Central memory CD8-positive, alpha-beta T cell (primary cell): ENCODE measurements at regions not wholly inside any gene's neighbourhood (a gene's known extent, or its start where the extent isn't known, plus 50 kb on each side); places are given as distances from the start of the nearest gene placed in this dataset.

Source experiments
- ATAC-seq: fragments of 150-1000 bp; cut with Tn5 transposase; replicated peaks from 2 replicates; pipeline ENCODE4 v1.10.0; 2022; ENCODE audit warnings: mild to moderate bottlenecking, moderate FRiP score, moderate number of reproducible peaks; ENCODE audit not compliant: poor library complexity, severe bottlenecking; ENCODE audit errors: extremely low read depth
- DNase-seq, 2 donors: peaks; one replicate each; pipeline ENCODE4 v3.0.0; 2021; ENCODE audit warnings: low spot score in 2 of 2
- H3K27ac Mint-ChIP-seq: one replicate; pipeline ENCODE4 v1.8.0; 2022; ENCODE audit warnings: low read depth, mild to moderate bottlenecking, moderate library complexity, mixed read lengths
- H3K27me3 Mint-ChIP-seq: one replicate; pipeline ENCODE4 v1.8.0; 2022; ENCODE audit warnings: mixed read lengths
- H3K36me3 Mint-ChIP-seq: one replicate; pipeline ENCODE4 v1.8.0; 2022; ENCODE audit warnings: mild to moderate bottlenecking, moderate library complexity, mixed read lengths; ENCODE audit not compliant: insufficient read depth
- H3K4me1 Mint-ChIP-seq: one replicate; pipeline ENCODE4 v1.8.0; 2022; ENCODE audit warnings: mixed read lengths
- H3K4me3 Mint-ChIP-seq: one replicate; pipeline ENCODE4 v1.8.0; 2022; ENCODE audit warnings: mild to moderate bottlenecking, moderate library complexity, mixed read lengths
- H3K9me3 Mint-ChIP-seq: one replicate; pipeline ENCODE4 v1.8.0; 2022; ENCODE audit warnings: mixed read lengths

GRCh38 chr2:51472300-51472699, 440.4 kb upstream of the NRXN1 start:
- Mint-ChIP-seq H3K4me3 (no peak overlapping the region), H3K27ac (no peak overlapping the region), H3K4me1 (no peaks in the 10 kb centered on the region), H3K9me3 (peaks cover 36% of the 10 kb centered on the region), H3K36me3 (no peaks in the 10 kb centered on the region), H3K27me3 (no peaks in the 10 kb centered on the region)
- ATAC-seq (no peak), DNase-seq (no peak)

DNA sequence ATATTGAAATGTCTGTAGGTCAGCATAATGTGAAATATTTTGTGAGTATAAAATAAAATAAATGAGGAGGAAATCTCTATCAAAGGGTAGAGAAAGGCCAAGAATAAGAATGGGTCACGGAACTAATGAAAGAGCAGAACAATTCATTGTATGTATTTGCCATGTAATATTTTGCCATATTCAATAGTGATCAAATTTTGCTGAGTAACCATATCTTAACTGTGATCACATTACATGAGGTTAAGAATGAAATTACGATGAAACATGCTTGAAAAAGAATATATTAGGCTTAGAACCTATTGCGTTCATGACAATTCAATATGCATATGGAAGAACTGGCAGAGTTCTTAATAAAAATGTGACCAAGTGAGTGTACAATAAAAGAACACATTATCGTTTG, 437.2 kb upstream of the NRXN1 start:
- Mint-ChIP-seq H3K36me3 (no peaks in the 10 kb centered on the region), H3K27ac (no peak overlapping the region), H3K9me3 (peaks cover 33% of the 10 kb centered on the region), H3K4me1 (no peaks in the 10 kb centered on the region), H3K4me3 (no peak overlapping the region), H3K27me3 (no peaks in the 10 kb centered on the region)
- DNase-seq: no peak
- no peak for ATAC-seq

GRCh38 chr2:51465326-51465725, 433.4 kb upstream of the NRXN1 start:
- H3K4me3 Mint-ChIP-seq: no peak overlapping the region
- H3K27me3 Mint-ChIP-seq: no peaks in the 10 kb centered on the region
- no peaks in the 10 kb centered on the region for H3K4me1 Mint-ChIP-seq
- no peak for ATAC-seq
- H3K36me3 Mint-ChIP-seq: no peaks in the 10 kb centered on the region
- peaks cover 18% of the 10 kb centered on the region for H3K9me3 Mint-ChIP-seq
- no peak for DNase-seq
- no peak overlapping the region for H3K27ac Mint-ChIP-seq

DNA sequence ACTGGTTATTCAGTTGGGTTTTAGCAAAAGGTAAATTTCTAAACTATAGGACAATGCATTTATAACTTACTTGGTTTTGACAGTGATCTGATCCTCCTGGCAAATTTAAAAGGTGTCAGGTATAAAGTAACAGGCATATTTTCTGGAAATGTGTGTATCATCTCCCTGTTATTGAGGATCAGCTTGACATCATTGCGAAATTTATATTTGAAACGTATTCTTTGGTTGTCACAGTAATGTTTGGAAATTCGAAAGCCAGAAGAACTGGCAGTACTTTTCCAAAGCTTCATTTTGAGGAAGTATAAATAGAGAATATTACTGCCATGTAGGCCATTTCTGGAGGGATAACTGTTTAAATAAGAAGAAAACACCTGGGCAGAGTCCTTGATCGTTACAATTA, 422.2 kb upstream of the NRXN1 start:
- Mint-ChIP-seq H3K4me1 (no peaks in the 10 kb centered on the region), H3K4me3 (no peak overlapping the region), H3K9me3 (peaks cover 16% of the 10 kb centered on the region), H3K27ac (no peak overlapping the region), H3K36me3 (no peaks in the 10 kb centered on the region), H3K27me3 (no peaks in the 10 kb centered on the region)
- no peak for DNase-seq
- ATAC-seq: no peak

GRCh38 chr2:51448911-51449310, 417.0 kb upstream of the NRXN1 start:
- H3K9me3 Mint-ChIP-seq: peaks cover 21% of the 10 kb centered on the region
- ATAC-seq (no peak), DNase-seq (no peak)
- H3K4me3 Mint-ChIP-seq: no peak overlapping the region
- no peaks in the 10 kb centered on the region for H3K36me3 Mint-ChIP-seq
- H3K27me3 Mint-ChIP-seq: no peaks in the 10 kb centered on the region
- H3K4me1 Mint-ChIP-seq: no peaks in the 10 kb centered on the region
- no peak overlapping the region for H3K27ac Mint-ChIP-seq

DNA sequence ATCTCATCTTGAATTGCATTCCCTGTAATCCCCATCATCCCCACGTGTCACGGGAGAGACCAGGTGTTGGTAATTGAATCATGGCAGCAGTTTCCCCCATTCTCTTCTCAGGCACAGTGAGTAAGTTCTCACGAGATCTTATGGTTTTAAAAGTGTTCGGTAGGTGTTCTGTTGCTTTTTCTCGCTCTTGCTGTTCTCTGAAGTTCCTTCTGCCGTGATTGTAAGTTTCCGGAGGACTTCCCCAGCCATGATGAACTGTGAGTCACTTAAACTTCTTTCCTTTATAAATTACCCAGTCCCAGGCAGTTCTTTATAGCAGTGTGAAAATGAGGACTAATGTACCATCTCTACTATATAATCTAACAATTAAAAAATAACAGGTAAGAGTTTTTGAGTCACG, 409.9 kb upstream of the NRXN1 start:
- ATAC-seq: no peak
- Mint-ChIP-seq H3K9me3 (peaks cover 3% of the 10 kb centered on the region), H3K36me3 (no peaks in the 10 kb centered on the region), H3K4me3 (no peak overlapping the region), H3K27me3 (no peaks in the 10 kb centered on the region), H3K4me1 (no peaks in the 10 kb centered on the region), H3K27ac (no peak overlapping the region)
- no peak for DNase-seq

- H3K27me3 Mint-ChIP-seq: no peaks in the 10 kb centered on the region
- no peak for ATAC-seq
Observed at GRCh38 chr2:51424418-51424817, 392.5 kb upstream of the NRXN1 start.

DNA sequence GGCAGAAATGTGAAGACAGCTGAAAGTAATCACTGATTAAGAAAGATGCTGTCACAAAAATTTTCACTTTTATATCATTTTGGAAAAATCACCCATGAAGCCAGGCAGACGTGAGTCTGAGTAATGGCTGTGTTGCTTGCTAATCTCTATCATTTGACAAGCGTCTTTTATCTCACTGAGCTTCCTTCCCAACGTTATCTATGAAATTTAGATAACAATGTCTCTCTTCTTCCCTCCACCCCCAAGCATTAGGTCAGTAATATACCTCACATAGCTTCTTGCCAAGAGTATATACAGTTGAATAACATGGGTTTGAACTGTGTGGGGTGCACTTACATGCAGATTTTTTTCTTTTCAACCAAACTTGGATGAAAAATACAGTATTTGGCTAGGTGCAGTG, 388.6 kb upstream of the NRXN1 start:
- Mint-ChIP-seq H3K4me1 (no peaks in the 10 kb centered on the region), H3K4me3 (no peak overlapping the region), H3K27me3 (no peaks in the 10 kb centered on the region), H3K9me3 (peaks cover 16% of the 10 kb centered on the region), H3K36me3 (peaks cover 3% of the 10 kb centered on the region), H3K27ac (no peak overlapping the region)
- DNase-seq: no peak
- no peak for ATAC-seq

More at GRCh38 chr2:51424418-51424817, 392.5 kb upstream of the NRXN1 start:
- H3K9me3 Mint-ChIP-seq: peaks cover 27% of the 10 kb centered on the region
- no peak overlapping the region for H3K4me3 Mint-ChIP-seq
- no peak overlapping the region for H3K27ac Mint-ChIP-seq
- no peak for DNase-seq
- peaks cover 1% of the 10 kb centered on the region for H3K36me3 Mint-ChIP-seq
- H3K4me1 Mint-ChIP-seq: no peaks in the 10 kb centered on the region

DNA sequence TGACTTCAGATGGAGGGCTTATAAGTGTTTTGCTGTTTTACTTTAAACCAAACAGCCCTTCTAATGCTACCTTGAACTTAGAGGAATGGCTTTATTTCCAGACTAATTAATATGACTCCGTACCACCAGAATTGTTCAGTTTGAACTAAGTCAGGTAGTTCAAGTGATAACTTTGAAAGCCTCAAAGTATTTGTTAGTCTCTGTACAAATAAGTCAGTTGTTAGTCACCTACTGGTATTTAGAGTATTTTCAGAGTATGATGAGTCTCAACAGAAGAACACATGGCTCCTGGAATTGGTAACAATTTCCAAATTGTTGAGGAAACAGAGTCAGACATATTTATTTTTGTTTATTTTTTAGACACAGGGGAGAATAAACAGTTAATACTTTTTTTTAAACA, 381.8 kb upstream of the NRXN1 start:
- no peak for ATAC-seq
- no peaks in the 10 kb centered on the region for H3K4me1 Mint-ChIP-seq
- H3K9me3 Mint-ChIP-seq: peaks cover 17% of the 10 kb centered on the region
- H3K27ac Mint-ChIP-seq: no peak overlapping the region
- H3K4me3 Mint-ChIP-seq: no peak overlapping the region
- H3K36me3 Mint-ChIP-seq: peaks cover 2% of the 10 kb centered on the region
- no peaks in the 10 kb centered on the region for H3K27me3 Mint-ChIP-seq
- DNase-seq: no peak

DNA sequence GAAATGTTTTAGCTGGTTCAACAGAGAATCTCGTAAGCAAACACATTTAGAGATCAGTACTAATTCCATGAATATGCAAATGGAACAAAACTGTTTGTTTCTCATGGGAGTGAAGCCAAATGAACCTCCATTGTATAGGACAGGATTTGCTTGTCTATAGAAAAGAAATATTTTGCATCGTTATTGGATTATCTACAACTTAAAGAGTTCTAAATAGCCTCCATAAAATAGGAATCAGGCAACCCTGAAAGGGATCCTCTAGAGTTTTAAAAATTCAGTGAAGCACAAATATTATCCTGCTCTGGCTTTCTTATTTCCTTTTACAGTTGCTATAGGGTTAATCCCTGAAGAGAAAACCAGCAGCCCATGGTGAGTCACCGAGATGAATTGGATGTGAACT, 378.4 kb upstream of the NRXN1 start:
- ATAC-seq (no peak), DNase-seq (no peak)
- Mint-ChIP-seq H3K4me3 (no peak overlapping the region), H3K9me3 (peaks cover 22% of the 10 kb centered on the region), H3K27ac (no peak overlapping the region), H3K36me3 (no peaks in the 10 kb centered on the region), H3K27me3 (no peaks in the 10 kb centered on the region), H3K4me1 (no peaks in the 10 kb centered on the region)

DNA sequence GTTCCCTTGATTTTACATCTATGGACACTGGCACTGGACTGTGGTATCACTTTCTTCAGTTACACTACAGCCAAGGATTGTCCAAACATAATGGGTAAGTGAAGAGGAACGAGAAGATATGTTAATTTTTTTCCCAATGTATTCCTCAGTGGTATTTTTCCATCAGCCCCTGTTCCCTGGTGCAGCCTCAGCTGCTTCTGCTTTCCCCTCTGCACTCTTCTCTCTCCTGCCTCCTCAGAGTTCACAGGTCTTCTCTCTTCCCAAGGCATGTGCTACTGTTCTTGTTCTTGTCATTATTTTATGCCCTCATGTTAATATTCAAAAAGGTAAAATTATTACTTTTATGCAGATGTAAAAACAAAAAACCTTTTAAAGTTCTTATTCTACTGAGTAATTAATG, 378.0 kb upstream of the NRXN1 start:
- DNase-seq: no peak
- Mint-ChIP-seq H3K9me3 (peaks cover 20% of the 10 kb centered on the region), H3K27ac (no peak overlapping the region), H3K4me1 (no peaks in the 10 kb centered on the region), H3K36me3 (no peaks in the 10 kb centered on the region), H3K4me3 (no peak overlapping the region), H3K27me3 (no peaks in the 10 kb centered on the region)
- ATAC-seq: no peak

DNA sequence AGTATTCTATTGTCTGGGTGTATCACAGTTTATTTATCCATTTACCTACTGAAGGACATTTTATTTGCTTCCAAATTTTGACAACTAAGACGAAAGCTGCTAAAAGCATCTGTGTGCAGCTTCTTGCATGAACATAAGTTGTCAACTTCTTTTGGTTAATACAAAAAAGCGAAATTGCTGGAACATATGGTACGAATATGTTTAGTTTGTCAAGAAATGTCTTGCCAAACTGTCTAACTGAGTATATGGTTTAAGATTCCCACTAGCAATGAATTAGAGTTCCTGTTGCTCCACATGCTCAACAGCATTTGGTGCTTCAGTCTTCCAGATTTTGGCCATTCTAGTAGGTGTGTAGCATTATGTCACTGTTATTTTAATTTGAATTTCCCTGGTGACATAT, 372.3 kb upstream of the NRXN1 start:
- no peaks in the 10 kb centered on the region for H3K27me3 Mint-ChIP-seq
- H3K27ac Mint-ChIP-seq: no peak overlapping the region
- peaks cover 20% of the 10 kb centered on the region for H3K9me3 Mint-ChIP-seq
- no peak overlapping the region for H3K4me3 Mint-ChIP-seq
- H3K4me1 Mint-ChIP-seq: no peaks in the 10 kb centered on the region
- no peaks in the 10 kb centered on the region for H3K36me3 Mint-ChIP-seq
- DNase-seq: no peak
- ATAC-seq: no peak

- no peak for DNase-seq
- Mint-ChIP-seq H3K9me3 (peaks cover 17% of the 10 kb centered on the region), H3K4me1 (no peaks in the 10 kb centered on the region), H3K36me3 (no peaks in the 10 kb centered on the region), H3K27me3 (no peaks in the 10 kb centered on the region), H3K4me3 (no peak overlapping the region), H3K27ac (no peak overlapping the region)
- ATAC-seq: no peak
Observed at GRCh38 chr2:51401546-51401945, 369.6 kb upstream of the NRXN1 start.

- Mint-ChIP-seq H3K27ac (no peak overlapping the region), H3K9me3 (peaks cover 17% of the 10 kb centered on the region), H3K4me3 (no peak overlapping the region), H3K36me3 (no peaks in the 10 kb centered on the region), H3K27me3 (no peaks in the 10 kb centered on the region), H3K4me1 (no peaks in the 10 kb centered on the region)
- no peak for ATAC-seq
- DNase-seq: no peak
Observed at GRCh38 chr2:51387235-51387634, 355.3 kb upstream of the NRXN1 start.
